WI38 (cell line): ENCODE measurements at regions not wholly inside any gene's neighbourhood (a gene's known extent, or its start where the extent isn't known, plus 50 kb on each side); places are given as distances from the start of the nearest gene placed in this dataset.

Experiments
- H3K4me3 ChIP-seq: 2 replicates; pipeline ENCODE4 v1.5.1; 2011; ENCODE audit warnings: low read depth, mild to moderate bottlenecking, control low read depth, low read length
- CTCF ChIP-seq: IDR thresholded peaks from 2 replicates; pipeline ENCODE4 v1.5.1; 2012; ENCODE audit warnings: low read depth, mild to moderate bottlenecking, control low read depth, low read length

- no peak overlapping the region for H3K4me3 ChIP-seq
Observed at GRCh38 chr5:15070907-15071306, 199.3 kb upstream of the ANKH start.

GRCh38 chr5:15069407-15069905 is 197.9 kb upstream of the ANKH start:
- no peak for TF ChIP-seq CTCF
- no peak overlapping the region for H3K4me3 ChIP-seq

More at GRCh38 chr5:15070907-15071306, 199.3 kb upstream of the ANKH start:
- TF ChIP-seq CTCF = no peak

DNA sequence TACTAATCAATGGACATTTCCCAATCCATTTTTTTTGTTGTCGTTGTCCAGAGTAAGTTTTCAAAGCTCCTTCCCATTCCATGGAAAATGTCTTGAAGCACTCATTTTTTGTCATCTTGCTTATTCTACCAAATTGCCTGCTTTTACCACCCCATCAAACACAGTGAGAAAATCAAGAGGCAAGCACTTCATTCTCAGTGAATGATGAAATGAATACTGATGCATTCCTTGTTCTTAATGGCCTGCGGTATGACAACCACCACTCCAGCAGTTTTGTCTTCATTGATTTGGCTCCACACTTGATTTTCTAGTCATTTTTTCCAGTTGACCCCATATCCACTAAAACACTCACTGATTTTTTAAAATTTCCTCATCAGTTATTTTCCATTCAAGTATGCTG is 193.5 kb upstream of the ANKH start:
- H3K4me3 ChIP-seq = no peak overlapping the region
- TF ChIP-seq CTCF = no peak

- no peak for TF ChIP-seq CTCF
- H3K4me3 ChIP-seq = no peak overlapping the region
Observed at GRCh38 chr5:15064396-15064795, 192.8 kb upstream of the ANKH start.

- no peak overlapping the region for H3K4me3 ChIP-seq
- TF ChIP-seq CTCF = no peak
Observed at GRCh38 chr5:15056988-15057592, 185.5 kb upstream of the ANKH start.

DNA sequence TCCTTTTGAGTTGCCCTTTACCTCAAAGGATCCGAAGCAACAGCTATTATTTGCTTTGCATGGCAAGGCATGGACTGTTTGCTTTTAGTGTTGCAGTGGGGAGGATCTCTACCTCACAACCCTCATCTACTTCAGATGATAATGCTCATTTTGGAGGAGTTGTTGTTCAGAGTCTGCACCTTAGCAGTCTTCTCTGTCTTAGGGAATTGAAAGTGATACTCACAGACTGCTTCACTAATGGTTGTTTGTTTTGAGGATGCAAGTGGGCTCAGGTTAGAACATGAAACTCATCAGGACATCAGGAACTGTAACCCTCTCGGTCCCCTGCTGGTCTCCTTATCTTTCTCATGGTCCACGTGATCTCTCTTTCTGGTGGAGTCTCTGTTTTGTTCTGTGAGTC is 172.9 kb upstream of the ANKH start:
- no peak overlapping the region for H3K4me3 ChIP-seq
- no peak for TF ChIP-seq CTCF

- H3K4me3 ChIP-seq = no peak overlapping the region
- TF ChIP-seq CTCF = no peak
Observed at GRCh38 chr5:15037247-15037908, 165.8 kb upstream of the ANKH start.
